CD14-positive monocyte (primary cell): ENCODE measurements at regions not wholly inside any gene's neighbourhood (a gene's known extent, or its start where the extent isn't known, plus 50 kb on each side); places are given as distances from the start of the nearest gene placed in this dataset.

Source experiments
- DNase-seq, 3 donors: peaks; one replicate each; pipeline ENCODE4 v3.0.0-alpha.2; 2011 to 2022
- H2AFZ ChIP-seq: 2 replicates; pipeline ENCODE4 v1.6.0; 2012; ENCODE audit warnings: mild to moderate bottlenecking, low read depth, low read length, inconsistent platforms; ENCODE audit not compliant: insufficient read depth, poor library complexity, severe bottlenecking
- H3K27ac ChIP-seq, 2 donors: 1 replicate in 1 of 2; 2 replicates in 1 of 2; pipeline ENCODE4 v1.5.1; 2012 to 2013; ENCODE audit warnings: low read length in 2 of 2, control low read depth in 1 of 2, inconsistent platforms in 1 of 2, low read depth in 1 of 2, mild to moderate bottlenecking in 1 of 2
- H3K27me3 ChIP-seq, 2 donors: one replicate each; pipeline versions ENCODE4 v1.6.0 to v1.6.1; 2011 to 2013; ENCODE audit warnings: low read length in 2 of 2; ENCODE audit not compliant: control insufficient read depth in 2 of 2, insufficient read depth in 2 of 2
- H3K36me3 ChIP-seq, 2 donors: replicated peaks in 1 of 2; 1 replicate in 1 of 2; 2 replicates in 1 of 2; pipeline versions ENCODE4 v1.5.1 to v1.6.1; 2012 to 2013; ENCODE audit warnings: low read length in 2 of 2, control low read depth in 1 of 2, inconsistent platforms in 1 of 2, mild to moderate bottlenecking in 1 of 2; ENCODE audit not compliant: insufficient read depth in 2 of 2, control insufficient read depth in 1 of 2
- H3K4me1 ChIP-seq, 2 donors: 1 replicate in 1 of 2; 2 replicates in 1 of 2; pipeline versions ENCODE4 v1.5.1 to v1.6.1; 2012 to 2013; ENCODE audit warnings: low read length in 2 of 2, control low read depth in 1 of 2, inconsistent platforms in 1 of 2, mild to moderate bottlenecking in 1 of 2, moderate library complexity in 1 of 2; ENCODE audit not compliant: insufficient read depth in 2 of 2, control insufficient read depth in 1 of 2
- H3K4me2 ChIP-seq: replicated peaks from 2 replicates; pipeline ENCODE3; 2012; ENCODE audit warnings: low read length, moderate library complexity, mild to moderate bottlenecking; ENCODE audit not compliant: poor library complexity, severe bottlenecking; ENCODE audit errors: extremely low read depth
- H3K4me3 ChIP-seq, 3 experiments: fragments of 200-600 bp in 1 of 3; sonication (generic) in 1 of 3; replicated peaks in 1 of 3; 1 replicate in 2 of 3; 2 replicates in 1 of 3; pipeline ENCODE4 v1.5.1; 2011 to 2013; ENCODE audit warnings: low read length in 3 of 3, mild to moderate bottlenecking in 3 of 3, control low read depth in 2 of 3, low read depth in 2 of 3, inconsistent platforms in 1 of 3, moderate library complexity in 1 of 3
- H3K79me2 ChIP-seq: 2 replicates; pipeline ENCODE4 v1.6.0; 2012; ENCODE audit warnings: mild to moderate bottlenecking, control low read depth, inconsistent platforms, low read length, moderate library complexity; ENCODE audit not compliant: insufficient read depth
- H3K9ac ChIP-seq: 2 replicates; pipeline ENCODE4 v1.6.0; 2017; ENCODE audit warnings: low read length, mild to moderate bottlenecking; ENCODE audit not compliant: insufficient read depth, poor library complexity, severe bottlenecking
- H3K9me3 ChIP-seq, 2 donors: replicated peaks in 1 of 2; 1 replicate in 1 of 2; 2 replicates in 1 of 2; pipeline versions ENCODE4 v1.5.1 to v1.6.1; 2012 to 2013; ENCODE audit warnings: low read length in 2 of 2, control low read depth in 1 of 2; ENCODE audit not compliant: control insufficient read depth in 1 of 2, insufficient read depth in 1 of 2
- H4K20me1 ChIP-seq: 2 replicates; pipeline ENCODE4 v1.6.0; 2012; ENCODE audit warnings: mild to moderate bottlenecking, low read length, control low read depth, moderate library complexity; ENCODE audit not compliant: insufficient read depth
- H3K27ac Mint-ChIP-seq, 7 donors: one replicate each; pipeline ENCODE4 v1.8.0; 2020; ENCODE audit warnings: mild to moderate bottlenecking in 7 of 7, mixed read lengths in 7 of 7, moderate library complexity in 6 of 7, inconsistent platforms in 2 of 7
- H3K27me3 Mint-ChIP-seq, 3 donors: one replicate each; pipeline ENCODE4 v1.8.0; 2021 to 2022; ENCODE audit warnings: low read depth in 3 of 3, mild to moderate bottlenecking in 3 of 3, mixed read lengths in 3 of 3, moderate library complexity in 3 of 3, inconsistent platforms in 1 of 3
- H3K36me3 Mint-ChIP-seq, 2 donors: one replicate each; pipeline ENCODE4 v1.8.0; 2020; ENCODE audit warnings: mixed read lengths in 2 of 2, inconsistent platforms in 1 of 2, mild to moderate bottlenecking in 1 of 2
- H3K4me1 Mint-ChIP-seq: one replicate; pipeline ENCODE4 v1.8.0; 2020; ENCODE audit warnings: mild to moderate bottlenecking, mixed read lengths
- H3K4me3 Mint-ChIP-seq, 2 donors: one replicate each; pipeline ENCODE4 v1.8.0; 2020; ENCODE audit warnings: mild to moderate bottlenecking in 2 of 2, mixed read lengths in 2 of 2, moderate library complexity in 1 of 2
- H3K9me3 Mint-ChIP-seq, 7 donors: one replicate each; pipeline ENCODE4 v1.8.0; 2020 to 2022; ENCODE audit warnings: mixed read lengths in 7 of 7, mild to moderate bottlenecking in 6 of 7, moderate library complexity in 6 of 7, inconsistent platforms in 2 of 7
- CTCF ChIP-seq: fragments of 200-600 bp; IDR thresholded peaks from one replicate; pipeline ENCODE4 v1.8.0; 2022; ENCODE audit warnings: antibody characterized with exemption, mild to moderate bottlenecking
- WGBS: methylation state at CpG from one replicate; pipeline ENCODE4 v1.1.5; 2013; ENCODE audit warnings: missing lambda C conversion rate; ENCODE audit not compliant: insufficient coverage; 5-methylcytosine and 5-hydroxymethylcytosine counted together
- intact Hi-C, 2 donors: fragments of 100-400 bp; cut with micrococcal nuclease; formaldehyde crosslinking; loops; one replicate each; pipeline versions ENCODE4 v1.15.0 to v1.15.1; 2023

GRCh38 chr6:153436351-153436750, 305.3 kb upstream of the RGS17 start:
- WGBS = 86% methylated on average over 2 of the region's 5 CpGs
- Histone ChIP-seq H3K4me1 (no peaks in the 10 kb centered on the region), H3K4me3 (no peak overlapping the region), H3K9ac (no peak overlapping the region), H3K27me3 (no peaks in the 10 kb centered on the region), H3K4me2 (no peak overlapping the region), H3K27ac (no peak overlapping the region), H4K20me1 (no peaks in the 10 kb centered on the region), H3K79me2 (no peaks in the 10 kb centered on the region), H3K36me3 (no peaks in the 10 kb centered on the region), H3K9me3 (no peaks in the 10 kb centered on the region), H2AFZ (no peak overlapping the region)
- Mint-ChIP-seq H3K4me3 (no peak overlapping the region), H3K4me1 (no peaks in the 10 kb centered on the region), H3K27ac (no peak overlapping the region), H3K9me3 (peaks cover 0 to 5% (median 2%) of the 10 kb centered on the region in 7 donors), H3K36me3 (no peaks in the 10 kb centered on the region), H3K27me3 (no peaks in the 10 kb centered on the region)
- intact Hi-C loops = no loop called here
- no peak for TF ChIP-seq CTCF
- DNase-seq = no peak

GRCh38 chr6:153435787-153436186, 304.7 kb upstream of the RGS17 start:
- H3K4me3 ChIP-seq = no peak overlapping the region
- H3K36me3 ChIP-seq = no peaks in the 10 kb centered on the region
- H2AFZ ChIP-seq = no peak overlapping the region
- no peaks in the 10 kb centered on the region for H3K4me1 Mint-ChIP-seq
- intact Hi-C loops = no loop called here
- H3K4me2 ChIP-seq = no peak overlapping the region
- no peaks in the 10 kb centered on the region for H3K27me3 Mint-ChIP-seq
- H3K27me3 ChIP-seq = no peaks in the 10 kb centered on the region
- no peak for DNase-seq
- H3K4me1 ChIP-seq = no peaks in the 10 kb centered on the region
- no peak overlapping the region for H3K4me3 Mint-ChIP-seq
- no peaks in the 10 kb centered on the region for H3K79me2 ChIP-seq
- H3K27ac Mint-ChIP-seq = no peak overlapping the region
- peaks cover 0 to 5% (median 2%) of the 10 kb centered on the region in 7 donors for H3K9me3 Mint-ChIP-seq
- no peak overlapping the region for H3K9ac ChIP-seq
- H3K27ac ChIP-seq = no peak overlapping the region
- H3K9me3 ChIP-seq = no peaks in the 10 kb centered on the region
- no peaks in the 10 kb centered on the region for H3K36me3 Mint-ChIP-seq
- no peak for TF ChIP-seq CTCF
- H4K20me1 ChIP-seq = no peaks in the 10 kb centered on the region
